Erythroblast (primary cell): ENCODE measurements at regions not wholly inside any gene's neighbourhood (a gene's known extent, or its start where the extent isn't known, plus 50 kb on each side); places are given as distances from the start of the nearest gene placed in this dataset.

Source experiments
- GATA1 ChIP-seq: IDR thresholded peaks from 2 replicates; pipeline ENCODE4 v1.6.1; 2011; ENCODE audit warnings: low read depth, mild to moderate bottlenecking, control low read depth, low read length, moderate library complexity
- POLR2A ChIP-seq: IDR thresholded peaks from 2 replicates; pipeline ENCODE4 v1.6.1; 2011; ENCODE audit warnings: mild to moderate bottlenecking, low read length

GRCh38 chr12:93287149-93287548 is 90.6 kb upstream of the NUDT4 start:
- TF ChIP-seq POLR2A (no peak), GATA1 (no peak)
